ENCODE measurements at regions not wholly inside any gene's neighbourhood (a gene's known extent, or its start where the extent isn't known, plus 50 kb on each side); places are given as distances from the start of the nearest gene placed in this dataset.

DNA sequence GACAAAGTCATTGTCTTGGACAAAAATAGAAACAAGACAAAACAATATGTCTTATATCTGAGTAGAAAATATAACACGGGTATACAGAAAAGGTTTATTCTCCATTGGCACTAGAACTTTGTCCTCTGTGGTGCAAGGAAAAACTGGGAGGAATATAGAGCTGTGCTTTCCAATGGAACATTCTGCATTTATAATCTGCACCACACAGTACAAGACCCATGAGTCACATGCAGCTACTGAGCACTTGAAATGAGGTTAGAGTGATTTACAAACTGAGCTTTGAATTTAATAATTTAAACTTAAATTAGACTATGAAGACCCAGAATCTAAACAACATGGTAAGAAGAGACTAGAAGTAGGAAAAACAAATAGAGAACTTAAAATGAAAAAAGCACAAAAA lies 86.1 kb downstream of the RAP2A start:
- TF ChIP-seq, protein P1, sequence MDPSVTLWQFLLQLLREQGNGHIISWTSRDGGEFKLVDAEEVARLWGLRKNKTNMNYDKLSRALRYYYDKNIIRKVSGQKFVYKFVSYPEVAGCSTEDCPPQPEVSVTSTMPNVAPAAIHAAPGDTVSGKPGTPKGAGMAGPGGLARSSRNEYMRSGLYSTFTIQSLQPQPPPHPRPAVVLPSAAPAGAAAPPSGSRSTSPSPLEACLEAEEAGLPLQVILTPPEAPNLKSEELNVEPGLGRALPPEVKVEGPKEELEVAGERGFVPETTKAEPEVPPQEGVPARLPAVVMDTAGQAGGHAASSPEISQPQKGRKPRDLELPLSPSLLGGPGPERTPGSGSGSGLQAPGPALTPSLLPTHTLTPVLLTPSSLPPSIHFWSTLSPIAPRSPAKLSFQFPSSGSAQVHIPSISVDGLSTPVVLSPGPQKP (IDR thresholded peaks at IDR 0.05; ENCODE audit: borderline replicate concordance, low read depth, low read length): no peak
- TF ChIP-seq CTCF (conservative IDR thresholded peaks at IDR 0.05; ENCODE audit: low read depth, low read length): no peak
